K562 (cell line): ENCODE measurements at regions not wholly inside any gene's neighbourhood (a gene's known extent, or its start where the extent isn't known, plus 50 kb on each side); places are given as distances from the start of the nearest gene placed in this dataset.

Experiments used
- ATAC-seq: fragments of 200-7000 bp; cut with Tn5 transposase; 3 replicates; pipeline ENCODE4 v1.9.1; 2020; ENCODE audit warnings: moderate library complexity
- BruUV-seq: library from RNA; stranded (reverse); fragments of 400-500 nt; replicated peaks from 2 replicates; lab custom pipeline; 2021; lab: Mats Ljungman, UMichigan
- CTCF ChIA-PET: fragments of 300-600 bp; formaldehyde crosslinking; extraction: SDS; loops from one replicate; lab custom pipeline; 2021; ENCODE audit warnings: low intra/inter-chr PET ratio; lab: Yijun Ruan, JAX
- POLR2A ChIA-PET: fragments of 300-600, 350-650 bp; sonication (Branson Sonifier 250); formaldehyde crosslinking; extraction: SDS; loops from one replicate; lab custom pipeline; 2021; ENCODE audit warnings: antibody characterized with exemption, inconsistent platforms; lab: Yijun Ruan, JAX
- DNase-seq, 4 experiments: peaks; one replicate each; pipeline versions ENCODE4 v3.0.0 to v3.0.0-alpha.2; 2011 to 2018; ENCODE audit warnings: low spot score in 3 of 4, mixed read lengths in 3 of 4; ENCODE audit errors: extremely low read depth in 1 of 4
- FAIRE-seq: peaks from 2 replicates; lab custom pipeline; 2011; peaks lifted over from hg19 to GRCh38; lab: Jason Lieb, UNC
- H2AFZ ChIP-seq: 2 replicates; pipeline ENCODE4 v1.6.0; 2011; ENCODE audit warnings: low read depth, low read length, control low read depth, inconsistent platforms
- H3K27ac ChIP-seq: fragments of 200-600 bp; 3 replicates; pipeline ENCODE4 v1.8.0; 2011; ENCODE audit warnings: low read depth, mild to moderate bottlenecking, control low read depth, inconsistent platforms, low read length, moderate library complexity, mixed read lengths; ENCODE audit errors: extremely low read depth
- H3K27me3 ChIP-seq, 2 experiments: fragments of 300-600 bp in 1 of 2; 2 replicates in 1 of 2; 3 replicates in 1 of 2; pipeline versions ENCODE4 v1.6.0 to v1.8.0; 2011; ENCODE audit warnings: inconsistent platforms in 2 of 2, low read length in 2 of 2, mild to moderate bottlenecking in 1 of 2, mixed read lengths in 1 of 2, moderate library complexity in 1 of 2; ENCODE audit not compliant: control insufficient read depth in 2 of 2, insufficient read depth in 2 of 2
- H3K36me3 ChIP-seq: fragments of 300-600 bp; 3 replicates; pipeline ENCODE4 v1.8.0; 2011; ENCODE audit warnings: mild to moderate bottlenecking, low read length, inconsistent platforms; ENCODE audit not compliant: control insufficient read depth, insufficient read depth
- H3K4me1 ChIP-seq, 2 experiments: fragments of 200-600 bp in 1 of 2; replicated peaks in 1 of 2; 2 replicates in 1 of 2; 3 replicates in 1 of 2; pipeline versions ENCODE4 v1.5.1 to v1.8.0; 2011; ENCODE audit warnings: inconsistent platforms in 2 of 2, low read length in 2 of 2, mild to moderate bottlenecking in 1 of 2, mixed read lengths in 1 of 2, moderate library complexity in 1 of 2; ENCODE audit not compliant: control insufficient read depth in 2 of 2, insufficient read depth in 2 of 2
- H3K4me2 ChIP-seq: 2 replicates; pipeline ENCODE4 v1.6.1; 2011; ENCODE audit warnings: low read length, control low read depth, inconsistent platforms, mixed read lengths; ENCODE audit not compliant: insufficient read depth
- H3K4me3 ChIP-seq: fragments of 200-600 bp; sonication (generic), shearing (Covaris generic); 2 replicates; pipeline ENCODE4 v1.5.1; 2016; ENCODE audit warnings: control low read depth, inconsistent platforms
- H3K79me2 ChIP-seq: fragments of 200-600 bp; 3 replicates; pipeline ENCODE4 v1.8.0; 2011; ENCODE audit warnings: low read length, inconsistent platforms; ENCODE audit not compliant: control insufficient read depth, insufficient read depth
- H3K9ac ChIP-seq, 2 experiments: 2 replicates each; pipeline versions ENCODE4 v1.6.0 to v1.6.1; 2011; ENCODE audit warnings: low read depth in 2 of 2, low read length in 2 of 2, control low read depth in 1 of 2, inconsistent platforms in 1 of 2, mild to moderate bottlenecking in 1 of 2, mixed read lengths in 1 of 2; ENCODE audit not compliant: insufficient read depth in 1 of 2
- H3K9me1 ChIP-seq: one replicate; pipeline ENCODE4 v1.6.0; 2011; ENCODE audit warnings: inconsistent platforms, mild to moderate bottlenecking, low read length, moderate library complexity; ENCODE audit not compliant: control insufficient read depth, insufficient read depth
- H3K9me3 ChIP-seq: replicated peaks from 2 replicates; pipeline ENCODE4 v1.5.1; 2011; ENCODE audit warnings: low read depth, low read length, inconsistent platforms; ENCODE audit not compliant: control insufficient read depth, insufficient read depth
- H4K20me1 ChIP-seq: replicated peaks from 2 replicates; pipeline ENCODE4 v1.6.1; 2011; ENCODE audit warnings: low read length, inconsistent platforms, mixed read lengths; ENCODE audit not compliant: control insufficient read depth, insufficient read depth
- BMI1 ChIP-seq: fragments of 150-350 bp; IDR thresholded peaks from 2 replicates; pipeline ENCODE4 v1.6.1; 2014; ENCODE audit warnings: low read length
- BRD4 ChIP-seq: fragments of 200-600 bp; sonication (generic); IDR thresholded peaks from 2 replicates; pipeline ENCODE4 v1.6.1; 2017; ENCODE audit warnings: inconsistent platforms
- HNRNPL ChIP-seq: fragments of 200-400 bp; formaldehyde crosslinking; IDR thresholded peaks from 2 replicates; pipeline ENCODE4 v1.6.1; 2017; ENCODE audit warnings: low read depth, mild to moderate bottlenecking, low read length
- RBM39 ChIP-seq: fragments of 200-400 bp; formaldehyde crosslinking; optimal IDR thresholded peaks from 2 replicates; pipeline ENCODE3; 2018; ENCODE audit warnings: low read depth, low read length
- WHSC1 ChIP-seq: IDR thresholded peaks from one replicate; pipeline ENCODE4 v1.6.1; 2012; ENCODE audit warnings: low read length, control low read depth, inconsistent platforms
- ZBTB43 ChIP-seq: sonication (generic); formaldehyde crosslinking; IDR thresholded peaks from 2 replicates; pipeline ENCODE4 v1.8.0; 2023; ENCODE audit warnings: mild to moderate bottlenecking, missing genetic modification reagents
- WGBS: fragments of 100-300 bp; shearing (Covaris generic); methylation state at CpG from one replicate; pipeline ENCODE4 v1.1.6; 2016; ENCODE audit warnings: low coverage, mixed read lengths; ENCODE audit not compliant: insufficient coverage; ENCODE audit errors: missing lambda C conversion rate; 5-methylcytosine and 5-hydroxymethylcytosine counted together
- in situ Hi-C: fragments of 300-500 bp; cut with MboI; formaldehyde crosslinking; loops from 4 replicates; pipeline ENCODE4 v1.15.0; 2018; ENCODE audit warnings: inconsistent platforms, mixed read lengths
- intact Hi-C: fragments of 100-400 bp; cut with micrococcal nuclease; formaldehyde crosslinking; loops from 2 replicates; pipeline ENCODE4 v1.14.2; 2022
- TF ChIP-seq, protein P1 (sequence below): fragments of 250-450 bp; sonication (Bioruptor Pico); IDR thresholded peaks from 2 replicates; pipeline ENCODE4 v1.8.0; 2021; ENCODE audit warnings: borderline replicate concordance, mild to moderate bottlenecking, moderate library complexity; ENCODE audit not compliant: poor library complexity, severe bottlenecking

DNA sequence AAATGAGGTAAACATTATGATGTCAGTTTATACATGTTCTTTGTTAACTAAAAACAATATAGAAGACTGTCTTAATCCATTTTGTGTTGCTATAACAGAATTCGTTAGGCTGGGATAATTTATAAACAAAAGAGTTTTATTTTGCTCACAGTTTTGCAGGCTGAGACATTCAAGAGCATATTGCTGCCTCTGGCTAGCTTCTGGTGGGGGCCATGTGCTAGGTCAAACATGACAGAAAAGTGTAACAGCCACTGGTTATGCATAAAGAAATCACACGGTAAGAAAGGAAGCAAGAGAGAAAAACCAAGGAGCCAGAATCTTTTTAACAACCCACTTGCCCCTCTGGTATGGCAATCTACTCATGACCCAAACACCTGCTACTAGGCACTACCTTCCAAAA lies 776.7 kb downstream of the PLOD2 start:
- ChIA-PET CTCF (no interaction called here), POLR2A (no interaction called here)
- no peak for DNase-seq
- no peak overlapping the region for H3K9ac ChIP-seq
- no peak for ATAC-seq
- H4K20me1 ChIP-seq: no peaks in the 10 kb centered on the region
- WGBS: 13% methylated on average over 2 of the region's 2 CpGs
- no peaks in the 10 kb centered on the region for H3K9me1 ChIP-seq
- BruUV-seq: no TSS peak
- H3K4me1 ChIP-seq: no peaks in the 10 kb centered on the region
- intact Hi-C loops (no loop called here), in situ Hi-C loops (no loop called here)
- no peak overlapping the region for H2AFZ ChIP-seq
- TF ChIP-seq BMI1: no peak
- no peak for TF ChIP-seq WHSC1
- TF ChIP-seq HNRNPL: no peak
- no peak for TF ChIP-seq ZBTB43 (CRISPR knock-in tag)
- no peak overlapping the region for H3K4me3 ChIP-seq
- no peaks in the 10 kb centered on the region for H3K79me2 ChIP-seq
- no peak for FAIRE-seq
- H3K27ac ChIP-seq: no peak overlapping the region
- H3K9me3 ChIP-seq: no peaks in the 10 kb centered on the region
- H3K36me3 ChIP-seq: no peaks in the 10 kb centered on the region
- no peak overlapping the region for H3K4me2 ChIP-seq
- H3K27me3 ChIP-seq: no peaks in the 10 kb centered on the region

- intact Hi-C loops (no loop called here), in situ Hi-C loops (no loop called here)
- DNase-seq: no peak
- FAIRE-seq: no peak
- H2AFZ ChIP-seq: no peak overlapping the region
- no peak overlapping the region for H3K4me3 ChIP-seq
- H3K9me3 ChIP-seq: no peaks in the 10 kb centered on the region
- H3K27me3 ChIP-seq: no peaks in the 10 kb centered on the region
- H3K9me1 ChIP-seq: no peaks in the 10 kb centered on the region
- no peak overlapping the region for H3K4me2 ChIP-seq
- no peaks in the 10 kb centered on the region for H4K20me1 ChIP-seq
- no peaks in the 10 kb centered on the region for H3K36me3 ChIP-seq
- H3K9ac ChIP-seq: no peak overlapping the region
- H3K79me2 ChIP-seq: no peaks in the 10 kb centered on the region
- no TSS peak for BruUV-seq
- H3K27ac ChIP-seq: no peak overlapping the region
- CTCF ChIA-PET: no interaction called here
- TF ChIP-seq, protein P1, sequence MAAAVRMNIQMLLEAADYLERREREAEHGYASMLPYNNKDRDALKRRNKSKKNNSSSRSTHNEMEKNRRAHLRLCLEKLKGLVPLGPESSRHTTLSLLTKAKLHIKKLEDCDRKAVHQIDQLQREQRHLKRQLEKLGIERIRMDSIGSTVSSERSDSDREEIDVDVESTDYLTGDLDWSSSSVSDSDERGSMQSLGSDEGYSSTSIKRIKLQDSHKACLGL (CRISPR knock-in tag): no peak
- no peak for TF ChIP-seq BRD4
- TF ChIP-seq RBM39: no peak
- POLR2A ChIA-PET: no interaction called here
- H3K4me1 ChIP-seq: no peaks in the 10 kb centered on the region
- no peak for ATAC-seq
Observed at GRCh38 chr3:145387211-145387610, 773.8 kb downstream of the PLOD2 start.
